Keratinocyte (primary cell): ENCODE measurements at regions not wholly inside any gene's neighbourhood (a gene's known extent, or its start where the extent isn't known, plus 50 kb on each side); places are given as distances from the start of the nearest gene placed in this dataset.

Source experiments
- DNase-seq: peaks from one replicate; pipeline ENCODE4 v3.0.0-alpha.2; 2011; ENCODE audit warnings: low read depth, missing footprints, low spot score
- FAIRE-seq: peaks from 2 replicates; lab custom pipeline; 2011; peaks lifted over from hg19 to GRCh38; lab: Jason Lieb, UNC
- H2AFZ ChIP-seq: 2 replicates; pipeline ENCODE4 v1.6.0; 2012; ENCODE audit warnings: low read length, control low read depth, inconsistent platforms; ENCODE audit not compliant: control insufficient read depth
- H3K27ac ChIP-seq: 2 replicates; pipeline ENCODE4 v1.5.1; 2011; ENCODE audit warnings: low read length; ENCODE audit not compliant: control insufficient read depth, insufficient read depth
- H3K27me3 ChIP-seq: 3 replicates; pipeline ENCODE4 v1.6.0; 2011; ENCODE audit warnings: low read length; ENCODE audit not compliant: control insufficient read depth, insufficient read depth; ENCODE audit errors: extremely low read depth
- H3K36me3 ChIP-seq, 2 experiments: 2 replicates in 1 of 2; 3 replicates in 1 of 2; pipeline ENCODE4 v1.5.1; 2011; ENCODE audit warnings: low read length in 2 of 2, mild to moderate bottlenecking in 1 of 2; ENCODE audit not compliant: control insufficient read depth in 2 of 2, insufficient read depth in 2 of 2; ENCODE audit errors: extremely low read depth in 1 of 2
- H3K4me1 ChIP-seq: 3 replicates; pipeline ENCODE4 v1.5.1; 2011; ENCODE audit warnings: low read length; ENCODE audit not compliant: control insufficient read depth, insufficient read depth; ENCODE audit errors: extremely low read depth
- H3K4me2 ChIP-seq: 3 replicates; pipeline ENCODE4 v1.6.0; 2011; ENCODE audit warnings: low read depth, low read length; ENCODE audit not compliant: control insufficient read depth, insufficient read depth; ENCODE audit errors: extremely low read depth
- H3K4me3 ChIP-seq, 3 experiments: fragments of 200-600 bp in 1 of 3; sonication (generic) in 1 of 3; 2 replicates in 2 of 3; 3 replicates in 1 of 3; pipeline ENCODE4 v1.5.1; 2011 to 2016; ENCODE audit warnings: low read length in 3 of 3, mild to moderate bottlenecking in 3 of 3, control low read depth in 2 of 3, inconsistent platforms in 1 of 3, low read depth in 1 of 3, mixed read lengths in 1 of 3, mixed run types in 1 of 3, moderate library complexity in 1 of 3; ENCODE audit not compliant: control insufficient read depth in 2 of 3, insufficient read depth in 2 of 3; ENCODE audit errors: extremely low read depth in 1 of 3
- H3K79me2 ChIP-seq: 2 replicates; pipeline ENCODE4 v1.6.0; 2012; ENCODE audit warnings: low read length; ENCODE audit not compliant: control insufficient read depth, insufficient read depth
- H3K9ac ChIP-seq: 3 replicates; pipeline ENCODE4 v1.6.0; 2011; ENCODE audit warnings: low read length; ENCODE audit not compliant: control insufficient read depth, insufficient read depth; ENCODE audit errors: extremely low read depth
- H3K9me1 ChIP-seq: 3 replicates; pipeline ENCODE4 v1.6.0; 2011; ENCODE audit warnings: low read length; ENCODE audit not compliant: control insufficient read depth, insufficient read depth; ENCODE audit errors: extremely low read depth
- H3K9me3 ChIP-seq: 2 replicates; pipeline ENCODE4 v1.5.1; 2012; ENCODE audit warnings: low read depth, low read length; ENCODE audit not compliant: control insufficient read depth
- H4K20me1 ChIP-seq: 3 replicates; pipeline ENCODE4 v1.6.0; 2011; ENCODE audit warnings: low read length; ENCODE audit not compliant: control insufficient read depth, insufficient read depth; ENCODE audit errors: extremely low read depth
- CTCF ChIP-seq, 3 experiments: IDR thresholded peaks in 1 of 3; conservative IDR thresholded peaks in 1 of 3; optimal IDR thresholded peaks in 1 of 3; 2 replicates in 2 of 3; 3 replicates in 1 of 3; pipeline versions ENCODE3 to v1.5.1; 2011; ENCODE audit warnings: low read length in 3 of 3, mild to moderate bottlenecking in 3 of 3, moderate library complexity in 2 of 3, control low read depth in 1 of 3, inconsistent platforms in 1 of 3; ENCODE audit not compliant: insufficient read depth in 2 of 3; ENCODE audit errors: extremely low read depth in 1 of 3
- EZH2 ChIP-seq: IDR thresholded peaks from one replicate; pipeline ENCODE4 v1.6.1; 2012; ENCODE audit warnings: inconsistent platforms, mild to moderate bottlenecking, low read length, moderate library complexity
- dilution Hi-C: fragments of 300-500 bp; cut with MboI; formaldehyde crosslinking; loops from one replicate; pipeline ENCODE4 v1.7.0; 2020; ENCODE audit warnings: low sequenced_read_pairs; ENCODE audit not compliant: extremely low pct_ligation_motif_present

- TF ChIP-seq EZH2, result no peak
- no peak for TF ChIP-seq CTCF (optimal IDR thresholded peaks at IDR 0.05 in 1 of 3, IDR thresholded peaks at IDR 0.05 in 1 of 3, conservative IDR thresholded peaks at IDR 0.05 in 1 of 3; ENCODE audit: extremely low read depth in 1 of 3, insufficient read depth in 2 of 3, low read length in 3 of 3)
- Histone ChIP-seq H3K27ac (no peak overlapping the region), H3K9ac (no peak overlapping the region), H3K4me2 (no peak overlapping the region), H2AFZ (no peak overlapping the region), H3K36me3 (peaks cover 0 to 4% of the 10 kb centered on the region in 2 experiments), H4K20me1 (no peaks in the 10 kb centered on the region), H3K27me3 (no peaks in the 10 kb centered on the region), H3K79me2 (no peaks in the 10 kb centered on the region), H3K4me1 (no peaks in the 10 kb centered on the region), H3K9me3 (no peaks in the 10 kb centered on the region), H3K4me3 (no peak overlapping the region), H3K9me1 (no peaks in the 10 kb centered on the region)
- FAIRE-seq (no peak), DNase-seq (no peak)
- dilution Hi-C loops, result no loop called here
Measured at GRCh38 chr17:63369233-63369632, 76.9 kb downstream of the CYB561 start.

GRCh38 chr17:63370696-63371095 lies 75.4 kb downstream of the CYB561 start:
- Histone ChIP-seq H3K4me3 (no peak overlapping the region), H3K9ac (no peak overlapping the region), H2AFZ (no peak overlapping the region), H3K27ac (no peak overlapping the region), H3K4me2 (no peak overlapping the region), H3K27me3 (no peaks in the 10 kb centered on the region), H3K36me3 (peaks cover 0 to 4% of the 10 kb centered on the region in 2 experiments), H3K79me2 (no peaks in the 10 kb centered on the region), H4K20me1 (no peaks in the 10 kb centered on the region), H3K9me3 (no peaks in the 10 kb centered on the region), H3K4me1 (no peaks in the 10 kb centered on the region), H3K9me1 (no peaks in the 10 kb centered on the region)
- FAIRE-seq (no peak), DNase-seq (no peak)
- dilution Hi-C loops, result no loop called here
- TF ChIP-seq CTCF (optimal IDR thresholded peaks at IDR 0.05 in 1 of 3, IDR thresholded peaks at IDR 0.05 in 1 of 3, conservative IDR thresholded peaks at IDR 0.05 in 1 of 3; ENCODE audit: extremely low read depth in 1 of 3, insufficient read depth in 2 of 3, low read length in 3 of 3) (no peak), EZH2 (no peak)
